Mucosa of stomach (tissue), 1 donor: ENCODE measurements at regions not wholly inside any gene's neighbourhood (a gene's known extent, or its start where the extent isn't known, plus 50 kb on each side); places are given as distances from the start of the nearest gene placed in this dataset.

Source experiments
- H3K27me3 ChIP-seq: one replicate; pipeline ENCODE4 v1.7.0; 2013; ENCODE audit warnings: mild to moderate bottlenecking, low read length; ENCODE audit not compliant: control insufficient read depth, insufficient read depth
- H3K36me3 ChIP-seq: one replicate; pipeline ENCODE4 v1.7.0; 2013; ENCODE audit warnings: low read length; ENCODE audit not compliant: control insufficient read depth, insufficient read depth
- H3K4me1 ChIP-seq: one replicate; pipeline ENCODE4 v1.7.0; 2013; ENCODE audit warnings: mild to moderate bottlenecking, low read length; ENCODE audit not compliant: control insufficient read depth, insufficient read depth
- H3K4me3 ChIP-seq: one replicate; pipeline ENCODE4 v1.7.0; 2013; ENCODE audit warnings: low read length
- H3K9ac ChIP-seq: one replicate; pipeline ENCODE4 v1.7.0; 2013; ENCODE audit warnings: mild to moderate bottlenecking, low read length, moderate library complexity
- H3K9me3 ChIP-seq: one replicate; pipeline ENCODE4 v1.7.0; 2013; ENCODE audit warnings: mild to moderate bottlenecking, low read length, moderate library complexity; ENCODE audit not compliant: control insufficient read depth
- donor health status: Pancreatic carcinoma.

GRCh38 chr2:117086174-117086942 lies 728.1 kb upstream of the DDX18 start:
- H3K4me3 ChIP-seq, result no peak overlapping the region
- no peaks in the 10 kb centered on the region for H3K27me3 ChIP-seq
- H3K9ac ChIP-seq, result no peak overlapping the region
- no peaks in the 10 kb centered on the region for H3K4me1 ChIP-seq
- H3K36me3 ChIP-seq, result no peaks in the 10 kb centered on the region
- H3K9me3 ChIP-seq, result no peaks in the 10 kb centered on the region

DNA sequence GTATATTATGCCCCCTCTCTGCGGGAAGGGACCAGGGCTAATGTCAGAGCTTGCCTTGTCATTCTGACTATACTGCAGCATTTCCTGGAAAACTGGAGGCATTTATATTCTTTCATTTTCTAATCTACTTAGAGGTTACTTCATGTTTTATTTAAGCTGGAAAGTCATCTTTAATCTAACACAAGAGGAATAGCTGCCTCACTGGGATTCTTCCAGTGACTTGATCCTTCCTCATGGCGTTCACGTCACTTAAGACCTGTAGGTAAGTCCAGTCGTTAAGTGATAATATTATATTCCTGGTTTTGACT lies 727.6 kb upstream of the DDX18 start:
- H3K9ac ChIP-seq, result no peak overlapping the region
- no peak overlapping the region for H3K4me3 ChIP-seq
- H3K27me3 ChIP-seq, result no peaks in the 10 kb centered on the region
- no peaks in the 10 kb centered on the region for H3K9me3 ChIP-seq
- no peaks in the 10 kb centered on the region for H3K4me1 ChIP-seq
- no peaks in the 10 kb centered on the region for H3K36me3 ChIP-seq

GRCh38 chr2:117087535-117088291 lies 726.8 kb upstream of the DDX18 start:
- Histone ChIP-seq H3K27me3 (no peaks in the 10 kb centered on the region), H3K4me3 (no peak overlapping the region), H3K36me3 (no peaks in the 10 kb centered on the region), H3K4me1 (no peaks in the 10 kb centered on the region), H3K9me3 (no peaks in the 10 kb centered on the region), H3K9ac (no peak overlapping the region)

DNA sequence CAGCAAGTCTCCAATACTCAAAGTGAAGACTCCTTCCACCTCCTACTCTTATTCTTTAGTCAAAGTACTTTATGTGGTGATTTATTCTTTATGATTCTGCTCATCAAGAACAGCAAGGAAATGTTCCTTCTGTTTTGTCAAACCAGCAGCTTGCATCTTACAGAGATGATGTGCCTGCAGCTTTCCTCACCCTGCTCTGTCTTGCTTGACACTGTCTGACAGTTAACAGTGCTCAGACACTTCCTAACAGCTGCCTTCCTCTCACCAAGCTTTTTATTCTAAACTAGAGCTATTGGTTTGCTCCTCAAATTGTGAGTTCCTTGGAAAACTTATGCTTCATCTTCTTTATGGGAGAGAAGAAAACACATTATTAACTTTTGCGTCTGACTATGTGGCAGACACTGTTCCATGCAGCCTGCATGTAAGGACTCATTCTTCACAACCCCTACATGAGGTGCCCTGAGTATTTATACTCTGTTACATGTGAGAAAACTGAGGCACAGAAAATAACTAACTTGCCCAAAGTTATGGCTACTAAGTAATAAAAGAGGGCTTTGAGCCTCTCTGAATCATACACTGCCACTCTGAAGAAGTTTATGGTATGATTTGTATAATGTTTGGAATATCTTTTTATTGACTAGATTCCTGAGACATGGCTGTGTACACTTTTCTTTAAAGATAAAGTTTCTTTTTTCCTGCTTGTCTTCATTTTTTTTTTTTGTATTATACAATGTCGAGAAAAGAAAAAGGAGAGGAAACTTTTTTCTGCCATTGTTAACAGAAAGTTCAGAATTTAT lies 723.3 kb upstream of the DDX18 start:
- no peaks in the 10 kb centered on the region for H3K36me3 ChIP-seq
- no peak overlapping the region for H3K9ac ChIP-seq
- no peaks in the 10 kb centered on the region for H3K27me3 ChIP-seq
- H3K4me3 ChIP-seq, result no peak overlapping the region
- no peaks in the 10 kb centered on the region for H3K9me3 ChIP-seq
- H3K4me1 ChIP-seq, result no peaks in the 10 kb centered on the region

- no peak overlapping the region for H3K4me3 ChIP-seq
- no peaks in the 10 kb centered on the region for H3K4me1 ChIP-seq
- no peak overlapping the region for H3K9ac ChIP-seq
- no peaks in the 10 kb centered on the region for H3K36me3 ChIP-seq
- H3K27me3 ChIP-seq, result no peaks in the 10 kb centered on the region
- H3K9me3 ChIP-seq, result no peaks in the 10 kb centered on the region
Measured at GRCh38 chr2:117101613-117102012, 712.9 kb upstream of the DDX18 start.

GRCh38 chr2:117108741-117109267 lies 705.7 kb upstream of the DDX18 start:
- no peaks in the 10 kb centered on the region for H3K9me3 ChIP-seq

DNA sequence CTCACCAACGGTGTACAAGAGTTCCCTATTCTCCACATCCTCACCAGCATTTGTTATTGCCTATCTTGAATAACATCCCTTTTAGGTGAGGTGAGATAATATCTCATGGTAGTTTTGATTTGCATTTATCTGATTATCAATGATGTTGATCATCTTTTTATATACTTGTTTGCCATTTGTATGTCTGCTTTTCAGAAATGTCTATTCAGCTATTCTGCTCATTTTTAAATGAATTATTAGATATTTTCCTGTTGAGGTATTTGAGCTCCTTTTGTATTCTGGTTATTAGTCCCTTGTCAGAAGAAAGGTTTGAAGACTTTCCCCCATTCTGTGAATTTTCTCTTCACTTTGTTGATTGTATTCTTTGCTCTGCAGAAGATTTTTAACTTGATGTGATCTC lies 695.5 kb upstream of the DDX18 start:
- no peak overlapping the region for H3K9ac ChIP-seq
- H3K4me1 ChIP-seq, result no peaks in the 10 kb centered on the region
- no peaks in the 10 kb centered on the region for H3K27me3 ChIP-seq
- no peaks in the 10 kb centered on the region for H3K9me3 ChIP-seq
- no peak overlapping the region for H3K4me3 ChIP-seq
- H3K36me3 ChIP-seq, result no peaks in the 10 kb centered on the region

More at GRCh38 chr2:117108741-117109267, 705.7 kb upstream of the DDX18 start:
- no peaks in the 10 kb centered on the region for H3K27me3 ChIP-seq
- no peak overlapping the region for H3K4me3 ChIP-seq
- H3K9ac ChIP-seq, result no peak overlapping the region
- H3K36me3 ChIP-seq, result no peaks in the 10 kb centered on the region
- no peaks in the 10 kb centered on the region for H3K4me1 ChIP-seq

DNA sequence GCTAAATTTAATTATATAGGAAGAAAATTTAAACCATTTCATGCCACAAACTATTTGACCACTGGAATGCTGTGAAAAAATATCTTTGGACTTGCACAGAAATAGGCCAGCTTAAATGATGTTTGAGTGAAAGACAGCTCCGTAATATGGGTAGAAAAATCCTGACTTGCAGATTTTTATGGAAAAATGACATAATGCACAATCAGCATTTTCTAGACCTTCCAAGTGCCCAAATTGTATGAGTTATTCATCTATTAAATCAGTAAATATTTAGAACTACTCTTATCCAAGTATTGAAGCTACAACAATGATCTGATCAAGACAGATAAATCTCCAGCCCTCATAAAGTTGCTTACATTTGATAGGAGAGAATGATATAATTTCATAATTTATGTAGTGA lies 691.1 kb upstream of the DDX18 start:
- Histone ChIP-seq H3K27me3 (no peaks in the 10 kb centered on the region), H3K4me3 (no peak overlapping the region), H3K4me1 (peaks cover 12% of the 10 kb centered on the region), H3K9me3 (no peaks in the 10 kb centered on the region), H3K36me3 (no peaks in the 10 kb centered on the region), H3K9ac (no peak overlapping the region)

- Histone ChIP-seq H3K4me1 (peaks cover 17% of the 10 kb centered on the region), H3K27me3 (no peaks in the 10 kb centered on the region), H3K36me3 (no peaks in the 10 kb centered on the region), H3K4me3 (no peak overlapping the region), H3K9ac (no peak overlapping the region), H3K9me3 (no peaks in the 10 kb centered on the region)
Measured at GRCh38 chr2:117126656-117127055, 687.8 kb upstream of the DDX18 start.

DNA sequence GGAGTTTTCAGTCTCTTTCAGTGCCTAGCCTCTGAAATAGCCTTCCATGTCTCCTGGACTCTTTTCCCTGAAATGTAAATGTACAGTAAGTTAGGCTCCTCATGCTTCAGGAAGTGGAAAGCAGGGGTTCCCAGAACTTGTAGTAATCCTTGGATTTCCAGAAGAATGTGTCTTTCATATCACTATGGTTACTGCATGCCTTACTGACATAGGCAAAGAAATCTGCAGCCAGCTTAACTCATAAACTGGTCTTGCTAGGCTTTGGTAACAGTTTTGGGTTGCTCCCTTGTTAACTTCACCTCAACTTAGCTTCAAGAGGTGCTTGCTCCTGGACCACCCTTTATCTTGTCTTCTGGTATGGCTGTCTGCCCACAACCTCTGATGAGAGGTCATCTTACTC lies 686.8 kb upstream of the DDX18 start:
- no peak overlapping the region for H3K4me3 ChIP-seq
- H3K27me3 ChIP-seq, result no peaks in the 10 kb centered on the region
- peaks cover 17% of the 10 kb centered on the region for H3K4me1 ChIP-seq
- H3K9ac ChIP-seq, result no peak overlapping the region
- no peaks in the 10 kb centered on the region for H3K9me3 ChIP-seq
- H3K36me3 ChIP-seq, result no peaks in the 10 kb centered on the region

DNA sequence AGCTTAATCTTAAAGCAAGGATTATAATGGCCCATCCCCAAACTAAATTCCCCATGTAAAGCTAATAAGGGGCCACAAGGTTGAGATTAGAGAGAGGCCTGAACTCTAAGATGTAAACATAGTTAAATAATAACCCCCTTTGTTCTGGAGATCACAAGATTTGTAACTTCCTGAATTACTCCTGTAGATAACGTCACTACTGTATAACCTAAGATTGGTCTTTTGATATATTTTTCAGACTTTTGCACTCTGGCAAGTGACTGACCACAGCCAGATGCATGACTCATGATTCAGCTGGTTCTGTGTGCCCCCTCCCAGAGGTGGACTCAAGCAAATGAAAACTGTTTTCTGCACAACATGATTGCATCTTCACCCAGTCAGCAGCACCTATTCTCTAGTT lies 686.0 kb upstream of the DDX18 start:
- Histone ChIP-seq H3K4me1 (peaks cover 17% of the 10 kb centered on the region), H3K27me3 (no peaks in the 10 kb centered on the region), H3K9ac (no peak overlapping the region), H3K4me3 (no peak overlapping the region), H3K9me3 (no peaks in the 10 kb centered on the region), H3K36me3 (no peaks in the 10 kb centered on the region)

DNA sequence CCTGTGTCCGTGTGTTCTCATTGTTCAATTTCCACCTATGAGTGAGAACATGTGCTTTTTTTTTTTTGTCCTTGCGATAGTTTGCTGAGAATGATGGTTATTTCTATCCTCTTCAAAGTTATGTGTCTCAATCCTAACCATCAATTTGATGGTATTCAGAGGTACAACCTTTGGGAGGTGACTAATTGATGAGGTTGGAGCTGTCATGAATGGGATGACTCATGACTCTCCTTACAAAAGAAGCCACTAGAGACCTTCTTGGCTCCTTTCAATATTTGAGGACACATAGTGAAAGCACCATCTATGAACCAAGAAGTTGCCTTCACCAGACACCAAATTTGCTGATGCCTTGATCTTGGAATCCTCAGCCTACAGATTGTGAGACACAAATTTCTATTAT lies 677.1 kb upstream of the DDX18 start:
- Histone ChIP-seq H3K9me3 (no peaks in the 10 kb centered on the region), H3K4me3 (no peak overlapping the region)

More for the DNA sequence above, 677.1 kb upstream of the DDX18 start:
- Histone ChIP-seq H3K36me3 (no peaks in the 10 kb centered on the region), H3K4me1 (no peaks in the 10 kb centered on the region), H3K9ac (no peak overlapping the region), H3K27me3 (no peaks in the 10 kb centered on the region)
